ENCODE measurements at regions not wholly inside any gene's neighbourhood (a gene's known extent, or its start where the extent isn't known, plus 50 kb on each side); places are given as distances from the start of the nearest gene placed in this dataset.

DNA sequence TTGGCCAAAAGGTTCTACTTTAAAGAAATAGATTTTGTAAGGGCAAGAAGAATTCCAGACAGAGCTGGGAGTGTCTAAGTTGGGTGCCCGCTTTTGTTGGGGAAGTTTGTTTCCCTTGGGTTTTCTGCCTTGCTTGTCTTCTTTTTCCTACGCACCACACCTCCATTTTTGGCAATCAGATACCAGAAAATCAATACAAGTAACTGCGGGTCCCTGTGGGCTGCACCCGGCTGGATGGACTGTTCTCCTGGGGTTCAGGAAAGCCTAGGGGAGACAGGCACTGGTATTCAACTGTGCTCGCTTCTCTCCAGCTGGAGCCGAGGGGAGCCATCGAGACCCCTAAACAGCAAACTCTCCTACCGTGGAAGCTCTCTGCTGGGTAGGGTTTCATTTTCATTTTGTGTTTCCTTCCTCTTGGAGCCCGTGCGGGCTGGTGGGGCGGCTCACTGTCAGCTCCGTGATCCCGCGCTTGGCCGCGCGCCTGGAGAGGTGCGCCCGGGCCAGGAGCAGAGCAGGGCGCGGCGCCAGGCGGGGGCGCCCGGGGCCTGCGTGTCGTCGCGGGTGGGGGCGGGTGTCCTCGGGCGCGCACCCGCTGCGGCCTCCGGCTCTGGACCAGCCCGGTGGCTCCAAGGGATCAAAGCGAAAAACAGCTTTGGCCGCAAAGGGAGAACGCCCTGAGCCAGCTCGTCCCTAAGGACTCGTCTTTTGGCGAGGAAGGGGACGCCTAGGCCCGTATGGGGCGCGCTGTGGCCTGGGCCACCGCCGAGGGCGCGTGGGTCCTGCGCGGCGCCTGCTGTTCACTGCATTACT is 347.2 kb downstream of the ZNF536 start:
- TF ChIP-seq POLR2A (IDR thresholded peaks at IDR 0.05; ENCODE audit: control extremely low read depth in 1 of 2, low read depth in 2 of 2, low read length in 2 of 2) = peak in 1 of 2 experiments; percentile 22; a peak in 1 of 3 replicates
- TF ChIP-seq, protein P1, sequence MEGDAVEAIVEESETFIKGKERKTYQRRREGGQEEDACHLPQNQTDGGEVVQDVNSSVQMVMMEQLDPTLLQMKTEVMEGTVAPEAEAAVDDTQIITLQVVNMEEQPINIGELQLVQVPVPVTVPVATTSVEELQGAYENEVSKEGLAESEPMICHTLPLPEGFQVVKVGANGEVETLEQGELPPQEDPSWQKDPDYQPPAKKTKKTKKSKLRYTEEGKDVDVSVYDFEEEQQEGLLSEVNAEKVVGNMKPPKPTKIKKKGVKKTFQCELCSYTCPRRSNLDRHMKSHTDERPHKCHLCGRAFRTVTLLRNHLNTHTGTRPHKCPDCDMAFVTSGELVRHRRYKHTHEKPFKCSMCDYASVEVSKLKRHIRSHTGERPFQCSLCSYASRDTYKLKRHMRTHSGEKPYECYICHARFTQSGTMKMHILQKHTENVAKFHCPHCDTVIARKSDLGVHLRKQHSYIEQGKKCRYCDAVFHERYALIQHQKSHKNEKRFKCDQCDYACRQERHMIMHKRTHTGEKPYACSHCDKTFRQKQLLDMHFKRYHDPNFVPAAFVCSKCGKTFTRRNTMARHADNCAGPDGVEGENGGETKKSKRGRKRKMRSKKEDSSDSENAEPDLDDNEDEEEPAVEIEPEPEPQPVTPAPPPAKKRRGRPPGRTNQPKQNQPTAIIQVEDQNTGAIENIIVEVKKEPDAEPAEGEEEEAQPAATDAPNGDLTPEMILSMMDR (IDR thresholded peaks at IDR 0.05; ENCODE audit: control extremely low read depth in 1 of 3, insufficient read depth in 1 of 3, low read depth in 1 of 3, low read length in 3 of 3) = 0 out of 4 replicates have a peak, but pooled peaks of 1 of the 3 experiments have one; percentile 10
- TF ChIP-seq SP1 (IDR thresholded peaks at IDR 0.05; ENCODE audit: low read depth, low read length) = no peak
